H54 (cell line): ENCODE measurements at regions not wholly inside any gene's neighbourhood (a gene's known extent, or its start where the extent isn't known, plus 50 kb on each side); places are given as distances from the start of the nearest gene placed in this dataset.
"Not testable (repeated sequence)": the region's sequence is repeated elsewhere in the genome, so short reads cannot be mapped to it uniquely, and the experiment has no call there.

Source experiments
- DNase-seq: peaks from one replicate; pipeline ENCODE4 v3.0.0; 2011; ENCODE audit warnings: low spot score, mixed read lengths; ENCODE audit not compliant: insufficient read length
- FAIRE-seq: peaks from 3 replicates; lab custom pipeline; 2011; peaks lifted over from hg19 to GRCh38; lab: Jason Lieb, UNC
- POLR2A ChIP-seq: IDR thresholded peaks from 2 replicates; pipeline ENCODE4 v1.6.1; 2011; ENCODE audit warnings: low read depth, mild to moderate bottlenecking, low read length

DNA sequence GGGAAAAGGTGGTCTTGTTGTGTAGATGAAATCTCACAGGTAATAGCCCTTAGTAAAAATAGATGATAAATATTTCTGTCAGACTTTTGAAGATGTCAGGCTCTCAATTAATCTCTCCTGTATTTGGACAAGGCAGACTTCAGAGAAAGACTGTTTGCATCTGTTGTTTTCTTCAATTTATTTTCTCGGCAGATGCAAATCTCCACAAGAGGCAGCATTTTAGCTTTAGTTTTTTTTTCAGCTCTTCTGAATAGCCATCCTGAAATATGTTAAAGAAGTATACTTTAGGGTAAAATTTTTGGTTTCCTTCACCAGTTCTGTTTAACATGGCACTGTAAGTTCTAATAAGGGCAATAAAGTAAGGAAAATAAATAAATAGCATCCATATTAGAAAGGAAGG lies 685.1 kb downstream of the SI start:
- no peak for TF ChIP-seq POLR2A
- FAIRE-seq (no peak), DNase-seq (no peak)

DNA sequence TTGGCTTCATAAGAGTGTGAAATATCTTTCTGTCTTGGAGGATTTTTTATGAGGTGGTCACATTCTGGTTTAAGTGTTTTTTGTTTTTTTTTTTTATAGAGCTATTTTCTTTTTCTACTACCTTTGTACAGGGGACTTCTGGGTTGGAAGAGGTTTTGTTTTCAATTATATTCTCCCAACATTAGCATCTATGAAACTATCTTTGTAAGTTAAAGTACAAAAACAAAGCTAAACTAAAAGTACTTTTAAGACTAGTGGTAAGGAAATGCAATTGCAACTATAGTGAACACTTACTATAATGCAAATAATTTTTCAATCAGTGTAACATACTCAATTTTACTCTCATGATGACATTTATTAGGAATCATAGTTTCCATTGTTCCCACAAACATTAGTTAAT lies 688.2 kb downstream of the SI start:
- no peak for DNase-seq
- no peak for TF ChIP-seq POLR2A
- FAIRE-seq = no peak

DNA sequence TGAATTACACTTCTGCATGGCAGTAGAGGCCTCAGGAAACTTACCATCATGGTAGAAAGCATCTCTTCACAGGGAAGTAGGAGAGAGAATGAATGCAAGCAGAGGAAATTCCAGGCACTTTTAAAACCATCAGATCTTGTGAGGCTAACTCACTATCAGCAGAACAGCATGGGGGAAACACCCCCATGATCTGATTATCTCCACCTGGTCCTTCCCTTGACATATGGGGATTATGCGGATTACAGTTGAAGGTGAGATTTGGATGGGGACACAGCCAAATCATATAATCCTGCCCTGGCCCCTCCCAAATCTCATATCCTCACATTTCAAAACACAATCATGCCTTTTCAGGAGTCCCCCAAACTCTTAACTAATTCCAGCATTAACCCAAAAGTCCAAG lies 691.1 kb downstream of the SI start:
- TF ChIP-seq POLR2A = no peak
- FAIRE-seq = no peak
- no peak for DNase-seq

DNA sequence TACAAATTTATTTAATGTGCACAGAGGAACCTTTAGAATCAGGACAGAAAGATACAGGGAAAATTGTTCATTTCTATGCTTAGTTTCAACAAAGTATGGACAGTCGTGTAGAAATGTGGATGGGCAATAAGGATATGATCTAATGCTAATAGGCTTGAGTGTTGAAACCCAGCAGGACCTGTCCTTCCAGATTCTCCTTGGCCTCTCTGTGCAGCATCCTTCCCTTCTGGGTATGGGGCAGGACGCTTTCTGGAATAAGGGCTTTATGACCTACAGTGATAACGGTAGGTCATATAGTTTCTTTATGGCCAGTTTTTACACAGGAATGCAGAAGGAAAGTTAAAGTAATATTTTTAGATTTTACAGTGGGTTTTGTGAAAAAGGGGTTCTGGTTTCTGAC lies 698.1 kb downstream of the SI start:
- no peak for DNase-seq
- no peak for TF ChIP-seq POLR2A
- no peak for FAIRE-seq

DNA sequence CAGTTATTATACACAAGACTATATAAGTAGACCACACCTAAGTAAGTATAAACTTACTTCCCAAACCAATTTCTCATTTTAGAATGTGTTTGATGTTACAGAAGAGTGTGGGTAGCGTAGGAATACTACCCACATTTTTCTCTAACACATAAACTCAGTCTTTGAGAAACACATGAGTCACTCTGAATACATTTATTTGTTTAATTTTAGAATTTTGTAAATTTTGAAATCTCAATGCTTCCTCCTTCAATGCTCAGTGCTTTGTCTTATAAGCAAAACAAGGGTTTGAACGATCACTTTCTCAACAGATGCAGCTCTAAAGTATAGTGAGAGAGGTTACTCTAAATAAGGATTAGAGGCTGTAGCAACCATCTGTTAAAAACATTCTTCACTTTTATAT lies 700.8 kb downstream of the SI start:
- FAIRE-seq = no peak
- DNase-seq = no peak
- TF ChIP-seq POLR2A = no peak

DNA sequence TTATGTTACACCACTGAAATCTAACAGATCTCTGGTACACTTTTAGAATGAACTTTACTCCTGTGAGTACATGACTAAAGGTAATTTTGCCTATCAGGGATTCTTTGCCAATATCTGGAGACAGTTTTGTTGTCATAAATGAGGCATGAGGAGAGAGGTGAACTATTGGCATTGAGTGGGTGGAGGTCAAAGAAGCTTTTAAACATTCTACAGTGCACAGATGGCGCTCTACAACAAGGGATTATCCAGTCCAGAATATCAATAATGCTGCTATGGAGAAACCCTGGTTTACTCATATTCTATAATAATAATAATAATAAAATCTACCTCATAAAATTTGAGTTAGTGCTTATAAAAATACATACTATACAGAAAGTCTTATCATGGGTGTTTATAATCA lies 702.3 kb downstream of the SI start:
- no peak for DNase-seq
- no peak for FAIRE-seq
- TF ChIP-seq POLR2A = no peak

DNA sequence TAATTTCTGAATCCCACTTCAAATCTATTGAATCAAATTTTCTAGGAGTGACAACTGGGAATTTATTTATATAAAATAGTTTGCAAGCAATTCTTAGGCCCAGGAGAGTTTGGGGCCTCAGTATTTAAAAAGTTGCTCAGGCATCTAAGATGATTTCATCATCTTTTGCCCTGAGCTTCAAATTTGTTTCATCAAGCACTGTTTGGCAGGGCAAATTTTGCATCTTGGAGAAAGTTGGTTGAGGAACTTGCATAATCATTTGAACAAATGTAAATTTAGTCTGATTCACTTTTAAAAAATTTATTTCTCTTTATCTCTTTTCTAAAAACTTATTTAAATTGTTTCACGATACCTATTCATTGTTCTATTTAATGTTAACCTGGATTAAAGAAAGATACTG lies 702.8 kb downstream of the SI start:
- FAIRE-seq (no peak), DNase-seq (no peak)
- TF ChIP-seq POLR2A = no peak

DNA sequence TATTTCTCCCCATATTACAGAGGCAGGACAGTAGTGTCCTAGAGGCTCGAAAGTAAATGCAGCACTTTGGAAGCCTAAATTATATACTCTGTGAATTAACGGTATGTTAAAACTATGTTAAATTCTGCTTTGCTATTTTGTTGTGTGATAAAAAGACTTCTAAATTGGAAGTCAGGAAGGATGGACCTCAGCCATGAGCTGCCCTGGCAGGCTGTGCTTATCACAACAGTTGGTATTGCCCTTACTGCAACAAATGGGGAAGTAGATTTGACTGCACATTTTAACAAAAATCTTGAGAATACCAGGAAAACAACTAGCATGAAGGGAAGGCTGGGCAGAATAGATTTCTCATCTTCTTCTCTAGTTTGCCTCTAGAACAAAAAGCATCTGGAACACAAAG lies 706.6 kb downstream of the SI start:
- no peak for DNase-seq
- TF ChIP-seq POLR2A = no peak
- no peak for FAIRE-seq

DNA sequence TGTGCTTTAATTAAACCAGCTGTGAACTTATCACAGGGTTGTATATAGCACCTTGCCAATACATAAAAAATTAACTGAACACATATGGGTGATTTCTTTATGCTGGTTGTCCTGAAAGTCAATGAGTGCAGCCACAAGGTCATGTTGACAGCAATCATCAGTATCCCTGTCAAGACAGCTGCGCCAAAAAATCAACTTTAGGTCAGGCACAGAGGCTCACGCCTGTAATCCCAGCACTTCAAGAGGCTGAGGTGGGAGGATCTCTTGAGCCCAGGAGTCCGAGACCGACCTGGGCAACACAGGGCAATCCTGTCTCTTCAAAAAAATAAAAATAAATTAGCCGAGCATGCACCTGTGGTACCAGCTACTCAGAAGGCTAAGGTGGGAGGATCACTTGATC lies 707.3 kb downstream of the SI start:
- DNase-seq (no peak), FAIRE-seq (no peak)
- TF ChIP-seq POLR2A = no peak

DNA sequence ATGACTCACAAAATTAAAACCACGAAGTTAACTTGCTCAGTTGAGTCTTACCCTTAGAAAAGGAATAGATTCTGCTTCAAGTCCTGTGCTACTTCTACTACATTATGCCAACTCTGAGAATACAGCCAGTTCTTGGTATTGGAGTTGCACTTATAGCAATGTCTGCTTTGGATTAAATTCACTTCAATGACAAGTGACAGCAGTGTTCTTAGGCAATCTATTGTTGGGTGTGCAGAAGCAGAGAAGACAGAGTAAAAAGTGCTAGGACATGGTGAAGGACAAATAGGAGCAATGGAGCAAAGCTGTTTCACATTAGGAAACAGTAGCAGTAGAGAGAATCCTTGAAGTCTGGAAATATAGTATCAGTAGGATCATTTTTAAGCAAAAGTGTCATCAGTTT lies 713.1 kb downstream of the SI start:
- TF ChIP-seq POLR2A = no peak
- DNase-seq (no peak), FAIRE-seq (no peak)

DNA sequence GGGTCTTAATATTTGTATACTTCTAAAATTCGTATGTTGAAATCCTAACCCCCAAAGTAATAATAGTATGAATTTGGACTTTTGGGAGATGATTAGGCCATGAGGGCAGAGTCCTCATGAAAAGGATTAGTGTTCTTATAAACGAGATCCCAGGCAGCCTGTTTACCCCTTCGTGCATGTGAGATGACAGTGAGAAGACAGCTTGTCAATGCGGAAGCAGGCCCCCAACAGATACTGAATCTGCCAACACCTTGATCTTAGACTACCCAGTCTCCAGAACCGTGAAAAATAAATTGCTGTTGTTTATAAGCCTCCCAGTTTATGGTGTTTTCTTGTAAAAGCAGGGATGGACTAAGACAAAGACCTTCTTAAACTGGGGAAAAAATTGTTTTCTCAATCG lies 714.2 kb downstream of the SI start:
- no peak for DNase-seq
- no peak for FAIRE-seq
- TF ChIP-seq POLR2A = no peak

DNA sequence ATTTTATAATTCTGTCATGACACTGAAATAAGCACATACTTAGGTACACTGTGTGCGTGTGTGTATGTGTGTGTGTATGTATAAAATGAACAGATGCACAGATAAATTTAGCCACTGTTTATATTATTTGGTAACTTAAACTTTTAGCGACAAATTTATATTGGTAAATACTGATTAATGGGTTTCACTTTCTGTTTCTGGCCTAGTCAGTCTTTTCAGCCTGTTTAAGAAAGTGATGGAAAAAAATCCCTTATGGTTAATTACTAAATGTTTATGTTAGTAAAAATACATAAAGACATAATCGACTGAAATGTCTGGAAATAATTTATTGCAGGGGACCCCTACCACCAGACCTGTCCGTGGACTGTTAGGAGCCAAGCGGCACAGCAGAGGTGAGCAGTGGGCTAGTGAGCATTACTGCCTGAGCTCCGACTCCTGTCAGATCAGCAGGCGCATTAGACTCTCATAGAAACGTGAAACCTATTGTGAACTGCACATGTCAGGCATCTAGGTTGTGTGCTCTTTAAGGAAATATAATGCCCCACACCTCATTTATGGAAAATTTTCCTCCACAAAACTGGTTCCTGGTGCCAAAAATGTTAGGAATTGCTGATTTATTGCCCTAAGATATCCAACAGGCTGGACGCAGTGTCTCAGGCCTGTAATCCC lies 717.4 kb downstream of the SI start:
- no peak for TF ChIP-seq POLR2A
- FAIRE-seq (peak; percentile 27), DNase-seq (no peak)

DNA sequence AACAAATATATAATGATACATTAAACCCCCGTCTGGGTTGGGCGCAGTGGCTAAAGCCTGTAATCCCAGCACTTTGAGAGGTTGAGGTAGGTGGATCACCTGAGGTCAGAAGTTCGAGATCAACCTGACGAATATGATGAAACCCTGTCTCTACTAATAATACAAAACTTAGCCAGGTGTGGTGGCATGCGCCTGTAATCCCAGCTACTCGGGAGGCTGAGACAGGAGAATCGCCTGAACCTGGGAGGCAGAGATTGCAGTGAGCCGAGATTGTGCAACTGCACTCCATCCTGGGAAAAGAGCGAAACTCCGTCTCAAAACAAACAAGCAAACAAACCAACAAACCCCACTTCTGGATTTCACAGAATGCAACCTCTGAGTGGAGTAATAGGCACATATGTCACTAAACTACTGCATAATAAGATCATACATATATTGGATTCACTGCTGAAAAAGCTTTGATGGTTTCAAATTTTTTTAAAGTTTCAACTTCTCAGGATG lies 718.2 kb downstream of the SI start:
- TF ChIP-seq POLR2A = no peak
- DNase-seq = no peak
- FAIRE-seq = no peak

DNA sequence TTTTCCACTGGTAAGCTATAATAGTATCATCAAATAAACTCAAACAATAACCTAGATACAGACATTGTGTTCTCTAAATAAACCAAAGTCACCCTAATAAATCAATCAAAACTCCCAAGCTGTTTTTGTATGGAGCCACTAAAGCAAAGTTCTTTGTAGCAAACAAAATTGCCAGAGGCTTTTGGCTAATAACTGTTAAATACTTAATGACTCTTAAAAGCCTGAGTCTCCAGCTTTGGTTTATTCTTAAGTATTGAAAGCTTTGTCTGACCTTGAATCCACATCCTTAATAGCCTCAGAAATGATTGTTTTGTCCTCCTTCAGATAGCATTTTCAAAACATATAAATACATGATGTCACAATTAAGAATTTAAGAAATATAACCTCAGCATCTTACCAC lies 725.3 kb downstream of the SI start:
- FAIRE-seq = no peak
- no peak for DNase-seq
- TF ChIP-seq POLR2A = no peak

DNA sequence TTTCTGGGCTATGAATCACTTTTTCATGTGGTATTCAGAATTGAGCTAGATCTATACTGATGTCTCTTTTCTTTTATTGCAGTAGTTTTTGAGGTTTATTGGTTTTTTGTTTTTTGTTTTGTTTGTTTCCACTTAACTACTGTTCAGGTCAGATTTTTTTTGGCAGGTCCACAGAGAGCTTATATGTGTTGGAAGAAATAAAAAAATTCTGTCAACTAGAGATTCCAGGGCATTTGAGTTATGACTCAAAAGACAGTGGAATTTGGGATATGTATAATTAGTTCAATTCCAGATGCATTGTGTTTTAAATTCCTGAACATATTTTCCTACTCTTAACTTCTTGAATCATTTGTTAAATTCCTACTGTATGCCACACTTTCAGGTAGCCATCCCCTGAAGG lies 727.2 kb downstream of the SI start:
- DNase-seq (no peak), FAIRE-seq (peak; percentile 41)
- TF ChIP-seq POLR2A = no peak

DNA sequence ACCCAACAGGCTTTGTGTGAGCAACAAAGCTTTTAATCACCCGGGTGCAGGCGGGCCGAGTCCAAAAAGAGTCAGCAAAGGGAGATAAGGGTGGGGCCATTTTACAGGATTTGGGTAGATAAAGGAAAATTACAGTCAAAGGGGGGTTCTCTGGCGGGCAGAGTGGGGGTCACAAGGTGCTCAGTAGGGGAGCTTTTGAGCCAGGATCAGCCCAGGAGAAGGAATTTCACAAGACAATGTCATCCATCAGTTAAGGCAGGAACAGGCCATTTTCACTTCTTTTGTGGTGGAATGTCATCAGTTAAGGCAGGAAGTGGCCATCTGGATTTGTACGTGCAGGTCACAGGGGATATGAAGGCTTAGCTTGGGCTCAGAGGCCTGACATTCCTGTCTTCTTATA lies 736.1 kb downstream of the SI start:
- not testable (repeated sequence) for DNase-seq, FAIRE-seq
